Lung (tissue), 11 donors: ENCODE measurements at regions not wholly inside any gene's neighbourhood (a gene's known extent, or its start where the extent isn't known, plus 50 kb on each side); places are given as distances from the start of the nearest gene placed in this dataset.

ENCODE experiments used
- ATAC-seq: fragments of 200-7000 bp; cut with Tn5 transposase; one replicate; pipeline ENCODE4 v1.9.1; 2020; ENCODE audit warnings: moderate number of reproducible peaks; ENCODE audit not compliant: insufficient read depth, low FRiP score
- DNase-seq, 3 donors: peaks; one replicate each; pipeline ENCODE4 v3.0.0-alpha.2; 2013 to 2017
- H3K27ac ChIP-seq, 2 donors: one replicate each; pipeline ENCODE4 v1.5.1; 2013; ENCODE audit warnings: mild to moderate bottlenecking in 2 of 2, moderate library complexity in 2 of 2, control low read depth in 1 of 2, inconsistent platforms in 1 of 2, low read depth in 1 of 2, low read length in 1 of 2
- H3K27me3 ChIP-seq, 3 donors: one replicate each; pipeline ENCODE4 v1.5.1; 2013; ENCODE audit warnings: low read length in 2 of 3; ENCODE audit not compliant: control insufficient read depth in 3 of 3, insufficient read depth in 3 of 3
- H3K36me3 ChIP-seq, 4 donors: one replicate each; pipeline ENCODE4 v1.5.1; 2013; ENCODE audit warnings: low read length in 4 of 4, mild to moderate bottlenecking in 1 of 4, moderate library complexity in 1 of 4; ENCODE audit not compliant: control insufficient read depth in 4 of 4, insufficient read depth in 4 of 4
- H3K4me1 ChIP-seq, 5 donors: one replicate each; pipeline ENCODE4 v1.5.1; 2013; ENCODE audit warnings: low read length in 5 of 5, mild to moderate bottlenecking in 2 of 5, moderate library complexity in 1 of 5; ENCODE audit not compliant: control insufficient read depth in 5 of 5, insufficient read depth in 5 of 5
- H3K4me3 ChIP-seq: one replicate; pipeline ENCODE4 v1.5.1; 2013; ENCODE audit warnings: mild to moderate bottlenecking, control low read depth, moderate library complexity
- H3K9ac ChIP-seq, 2 donors: one replicate each; pipeline ENCODE4 v1.5.1; 2013; ENCODE audit warnings: low read length in 2 of 2, control low read depth in 1 of 2; ENCODE audit not compliant: insufficient read depth in 1 of 2
- H3K9me3 ChIP-seq, 4 donors: one replicate each; pipeline ENCODE4 v1.5.1; 2013; ENCODE audit warnings: low read length in 3 of 4, mild to moderate bottlenecking in 1 of 4, moderate library complexity in 1 of 4; ENCODE audit not compliant: control insufficient read depth in 4 of 4, insufficient read depth in 3 of 4
- WGBS, 2 donors: extraction: QIAGEN DNeasy Blood & Tissue Kit; methylation state at CpG; one replicate each; pipeline ENCODE4 v1.1.7; 2013; 5-methylcytosine and 5-hydroxymethylcytosine counted together
- TF ChIP-seq, protein P1 (sequence below): IDR thresholded peaks from 2 replicates; pipeline ENCODE4 v1.5.1; 2012; ENCODE audit warnings: mild to moderate bottlenecking; ENCODE audit errors: control extremely low read depth, extremely low read depth
- donor health status: control.
- donor health status: control.
- donor health status: Bipolar disorder and iron deficiency.
- donor health status: healthy.
- donor health status: DM: yes; HTN: yes; CAD: no.

- Histone ChIP-seq H3K4me3 (no peak overlapping the region), H3K9me3 (no peaks in the 10 kb centered on the region), H3K36me3 (no peaks in the 10 kb centered on the region), H3K9ac (no peak overlapping the region), H3K27ac (no peak overlapping the region), H3K27me3 (no peaks in the 10 kb centered on the region), H3K4me1 (peaks cover 0 to 4% (median 0%) of the 10 kb centered on the region in 5 donors)
- no peak for ATAC-seq
- no peak for DNase-seq
- 94 to 99% methylated on average over 4 of the region's 4 CpGs for WGBS, 2 donors
- TF ChIP-seq, protein P1, sequence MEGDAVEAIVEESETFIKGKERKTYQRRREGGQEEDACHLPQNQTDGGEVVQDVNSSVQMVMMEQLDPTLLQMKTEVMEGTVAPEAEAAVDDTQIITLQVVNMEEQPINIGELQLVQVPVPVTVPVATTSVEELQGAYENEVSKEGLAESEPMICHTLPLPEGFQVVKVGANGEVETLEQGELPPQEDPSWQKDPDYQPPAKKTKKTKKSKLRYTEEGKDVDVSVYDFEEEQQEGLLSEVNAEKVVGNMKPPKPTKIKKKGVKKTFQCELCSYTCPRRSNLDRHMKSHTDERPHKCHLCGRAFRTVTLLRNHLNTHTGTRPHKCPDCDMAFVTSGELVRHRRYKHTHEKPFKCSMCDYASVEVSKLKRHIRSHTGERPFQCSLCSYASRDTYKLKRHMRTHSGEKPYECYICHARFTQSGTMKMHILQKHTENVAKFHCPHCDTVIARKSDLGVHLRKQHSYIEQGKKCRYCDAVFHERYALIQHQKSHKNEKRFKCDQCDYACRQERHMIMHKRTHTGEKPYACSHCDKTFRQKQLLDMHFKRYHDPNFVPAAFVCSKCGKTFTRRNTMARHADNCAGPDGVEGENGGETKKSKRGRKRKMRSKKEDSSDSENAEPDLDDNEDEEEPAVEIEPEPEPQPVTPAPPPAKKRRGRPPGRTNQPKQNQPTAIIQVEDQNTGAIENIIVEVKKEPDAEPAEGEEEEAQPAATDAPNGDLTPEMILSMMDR = no peak
Observed at GRCh38 chr17:70473049-70473448, 303.7 kb downstream of the KCNJ2 start.

DNA sequence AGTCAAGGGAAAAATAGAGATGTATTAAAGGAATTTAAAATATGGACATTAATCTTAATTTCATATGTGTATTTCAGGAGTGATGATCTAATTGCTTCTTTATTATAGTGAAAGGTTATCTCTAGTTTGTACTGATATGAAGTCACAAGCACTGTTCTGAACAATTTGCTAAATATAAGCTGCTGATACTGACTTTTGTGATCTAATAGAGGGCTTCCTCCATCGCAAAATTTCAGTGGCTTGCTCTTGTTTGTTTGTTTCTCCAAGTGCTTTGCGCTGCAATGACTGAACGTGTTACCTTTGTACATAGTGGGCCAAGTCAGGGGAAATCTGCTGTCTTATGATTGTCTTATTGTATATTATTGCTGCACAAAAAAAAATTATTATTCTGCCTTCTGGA is 307.0 kb downstream of the KCNJ2 start:
- 81 to 94% methylated on average over 3 of the region's 3 CpGs for WGBS, 2 donors
- no peak for ATAC-seq

DNA sequence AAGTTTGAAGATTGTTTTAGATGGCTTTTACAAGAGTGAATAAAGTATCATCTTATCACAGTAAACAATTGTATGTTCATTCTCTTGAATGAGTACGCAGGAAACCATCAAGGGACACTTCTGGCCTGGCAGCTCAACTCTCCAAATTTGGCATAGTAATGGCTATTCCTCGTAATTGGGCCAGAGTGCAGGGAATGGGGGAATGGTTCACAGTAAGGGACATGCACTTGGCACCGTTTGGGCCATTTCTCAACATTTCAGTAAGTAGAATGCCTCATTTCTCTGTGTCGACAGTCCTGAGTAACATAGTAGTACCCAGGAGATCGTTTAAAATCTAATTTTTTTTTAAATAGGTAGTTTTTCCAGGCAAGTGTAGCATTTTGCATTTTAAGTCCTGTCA is 309.6 kb downstream of the KCNJ2 start:
- Histone ChIP-seq H3K9me3 (peaks cover 0 to 5% (median 2%) of the 10 kb centered on the region in 4 donors), H3K9ac (no peak overlapping the region), H3K4me3 (no peak overlapping the region), H3K4me1 (peaks cover 0 to 11% (median 0%) of the 10 kb centered on the region in 5 donors), H3K36me3 (no peaks in the 10 kb centered on the region), H3K27me3 (no peaks in the 10 kb centered on the region), H3K27ac (peak overlapping the region in 1 of 2 donors; percentile 29)
- DNase-seq = peak in 2 of 3 donors; percentile 50 to 83
- ATAC-seq = no peak
- TF ChIP-seq, protein P1 = no peak
- WGBS, 2 donors = 74 to 75% methylated on average over 5 of the region's 5 CpGs

More for the DNA sequence above, 307.0 kb downstream of the KCNJ2 start:
- Histone ChIP-seq H3K36me3 (no peaks in the 10 kb centered on the region), H3K9ac (no peak overlapping the region), H3K4me1 (peaks cover 0 to 6% (median 0%) of the 10 kb centered on the region in 5 donors), H3K27me3 (no peaks in the 10 kb centered on the region), H3K9me3 (no peaks in the 10 kb centered on the region), H3K4me3 (no peak overlapping the region), H3K27ac (no peak overlapping the region)
- TF ChIP-seq, protein P1 = no peak
- no peak for DNase-seq

- Histone ChIP-seq H3K4me3 (no peak overlapping the region), H3K9ac (no peak overlapping the region), H3K4me1 (peaks cover 0 to 11% (median 0%) of the 10 kb centered on the region in 5 donors), H3K27me3 (no peaks in the 10 kb centered on the region), H3K9me3 (peaks cover 0 to 10% (median 2%) of the 10 kb centered on the region in 4 donors), H3K36me3 (no peaks in the 10 kb centered on the region), H3K27ac (no peak overlapping the region)
- no peak for ATAC-seq
- DNase-seq = no peak
- TF ChIP-seq, protein P1 = no peak
Observed at GRCh38 chr17:70479779-70480178, 310.4 kb downstream of the KCNJ2 start.
